ENCODE measurements at regions not wholly inside any gene's neighbourhood (a gene's known extent, or its start where the extent isn't known, plus 50 kb on each side); places are given as distances from the start of the nearest gene placed in this dataset.

DNA sequence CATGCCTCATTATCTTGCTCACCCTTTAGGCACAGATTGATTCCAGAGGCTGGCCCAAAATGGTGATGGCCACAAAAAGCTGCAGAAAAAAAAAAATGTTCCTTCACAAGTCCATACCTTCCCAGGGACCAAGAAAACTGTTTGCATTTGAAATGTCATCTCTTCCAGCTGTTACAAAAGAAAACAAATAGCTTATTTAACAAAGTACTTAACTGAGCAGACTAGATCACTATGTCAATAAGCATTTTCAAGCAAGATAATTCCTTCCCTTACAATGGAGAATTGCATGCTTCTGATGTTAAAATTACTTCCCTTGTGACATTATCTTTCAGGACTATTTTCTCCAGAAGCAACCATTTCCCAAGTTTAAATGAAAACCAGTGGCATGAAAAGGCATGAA lies 377.9 kb upstream of the KITLG start:
- ATAC-seq, result no peak
- DNase-seq (ENCODE audit: low spot score), result no peak

DNA sequence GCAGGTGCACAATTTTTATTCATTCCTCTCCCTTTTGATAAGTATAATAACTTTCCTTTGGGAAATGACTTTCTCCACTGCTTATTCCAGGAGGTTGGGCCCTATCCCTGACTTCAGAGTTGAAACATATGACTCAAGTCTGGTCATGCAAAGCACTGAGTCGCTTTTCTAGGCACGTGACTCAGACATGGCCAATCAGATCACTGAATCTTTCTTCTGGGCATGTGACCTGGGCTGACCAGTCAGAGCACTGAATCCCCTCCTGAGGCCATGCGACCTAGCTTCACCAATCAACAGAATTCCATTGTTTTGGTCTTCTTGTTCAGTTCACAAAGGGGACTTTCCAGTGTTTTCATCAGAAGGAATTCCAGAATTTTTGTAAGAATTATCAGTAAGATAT lies 377.1 kb upstream of the KITLG start:
- DNase-seq (ENCODE audit: low spot score), result no peak

DNA sequence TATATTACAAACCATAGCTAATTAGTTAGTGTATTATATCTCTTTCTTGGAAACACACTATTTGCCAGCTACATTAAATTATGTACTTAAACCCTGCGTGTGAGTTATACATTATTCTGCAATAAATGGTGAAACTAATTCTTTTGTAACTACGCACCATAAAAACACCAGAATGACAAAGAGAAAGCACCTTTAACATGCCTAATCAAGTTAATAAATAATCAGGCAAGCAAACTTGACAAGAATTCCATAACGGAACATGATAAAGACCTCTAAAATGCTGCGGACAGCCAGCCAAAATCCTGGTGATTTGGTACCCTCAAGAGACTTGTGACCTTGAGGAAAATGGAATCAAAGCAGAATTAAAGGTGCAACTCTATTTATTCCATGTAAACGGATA lies 375.3 kb upstream of the KITLG start:
- ATAC-seq, result no peak
- no peak for DNase-seq (ENCODE audit: low spot score)

More for the DNA sequence above, 377.1 kb upstream of the KITLG start:
- no peak for ATAC-seq

DNA sequence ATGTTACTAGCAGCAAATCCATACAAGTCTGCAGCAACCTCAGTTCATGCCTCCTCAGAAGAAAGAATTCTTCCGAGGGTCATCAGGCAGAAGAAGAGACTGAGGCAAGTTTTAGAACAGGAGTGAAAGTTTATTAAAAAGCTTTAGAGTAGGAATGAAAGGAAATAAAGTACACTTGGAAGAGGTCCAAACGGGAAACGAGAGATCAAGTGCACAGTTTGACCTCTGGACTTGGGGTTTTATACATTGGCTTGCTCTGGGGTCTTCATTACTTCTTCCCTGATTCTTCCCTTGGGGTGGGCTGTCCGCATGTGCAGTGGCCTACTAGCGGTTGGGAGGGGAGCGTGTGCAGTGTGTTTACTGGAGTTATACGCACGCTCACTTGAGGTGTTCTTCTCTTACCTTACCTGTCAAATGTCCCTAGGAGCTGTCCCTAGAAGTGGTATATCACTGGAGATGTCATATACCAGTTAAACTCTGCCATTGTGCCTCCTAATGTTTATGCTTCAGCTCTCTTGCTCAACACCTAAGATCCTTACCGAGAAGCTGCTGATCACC lies 372.8 kb upstream of the KITLG start:
- DNase-seq (ENCODE audit: low spot score), result no peak
- ATAC-seq, result no peak

DNA sequence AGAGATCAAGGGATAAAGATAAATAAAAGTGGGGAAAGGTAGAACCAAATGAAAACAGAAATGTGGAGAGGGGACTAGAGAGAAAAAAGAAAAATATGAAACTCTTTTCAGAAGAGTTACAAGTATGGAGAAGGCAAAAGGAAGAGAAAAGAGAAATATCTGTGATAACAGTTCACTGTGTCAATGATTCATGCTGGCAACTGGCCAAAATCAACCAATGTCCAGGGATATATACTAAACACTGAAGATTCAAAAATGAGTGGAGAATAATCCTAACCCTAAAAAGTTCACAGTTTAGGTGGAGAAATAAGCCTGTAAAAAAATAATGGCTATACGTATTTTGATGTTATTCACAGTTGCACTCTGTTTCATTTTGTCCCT lies 372.3 kb upstream of the KITLG start:
- ATAC-seq (no peak), DNase-seq (ENCODE audit: low spot score) (no peak)

DNA sequence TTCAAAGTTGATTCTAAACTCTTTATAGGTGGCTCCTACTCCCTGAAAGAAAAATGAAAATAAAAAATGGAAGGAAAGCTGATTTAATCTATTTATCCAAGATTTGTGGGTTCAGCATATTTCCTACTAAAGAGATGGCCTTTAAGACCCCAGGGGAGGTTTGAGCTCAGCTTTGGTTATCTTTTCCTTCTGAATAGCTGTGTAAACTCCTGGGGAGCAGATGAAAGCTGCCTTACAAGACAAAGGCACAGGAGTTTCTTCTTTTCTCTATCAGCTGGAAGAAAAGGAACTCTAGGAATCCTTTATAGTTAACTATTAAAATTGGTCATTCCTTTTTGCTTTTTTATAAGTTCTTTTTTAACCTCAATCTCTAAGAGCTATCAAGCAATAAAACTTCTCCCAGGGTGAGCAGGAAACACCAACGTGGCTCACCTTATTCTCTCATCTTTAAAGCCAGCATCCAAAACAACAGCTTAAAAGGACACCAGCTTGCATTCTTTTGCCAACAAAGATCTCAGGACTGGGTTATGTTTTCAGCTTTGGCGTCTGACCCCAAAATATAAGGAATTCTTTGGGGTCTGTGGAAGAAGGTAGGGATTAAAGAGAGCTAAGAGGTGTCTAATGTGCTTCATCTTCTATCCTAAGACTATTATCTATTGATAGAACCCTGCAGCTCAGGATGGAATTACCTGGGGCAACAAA lies 371.7 kb upstream of the KITLG start:
- ATAC-seq, result no peak
- no peak for DNase-seq (ENCODE audit: low spot score)

DNA sequence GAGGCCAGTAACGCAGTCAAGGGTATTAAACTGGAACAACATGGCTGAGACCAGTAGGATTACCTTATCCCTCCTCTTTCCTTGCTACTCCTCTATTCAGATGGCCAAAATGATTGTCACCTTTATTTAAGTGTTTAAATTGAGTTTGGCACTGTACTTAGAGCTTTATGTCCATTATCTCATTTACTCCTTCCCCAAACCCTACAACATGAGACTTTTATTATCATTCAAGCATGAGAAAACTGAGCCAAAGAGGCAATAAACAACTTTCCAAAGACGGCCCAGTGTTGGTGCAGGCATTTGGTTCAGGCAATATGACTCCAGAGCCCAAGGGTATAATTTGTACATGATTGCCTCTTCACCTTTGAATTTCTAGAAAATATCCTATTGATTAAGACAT lies 370.9 kb upstream of the KITLG start:
- no peak for ATAC-seq
- no peak for DNase-seq (ENCODE audit: low spot score)

DNA sequence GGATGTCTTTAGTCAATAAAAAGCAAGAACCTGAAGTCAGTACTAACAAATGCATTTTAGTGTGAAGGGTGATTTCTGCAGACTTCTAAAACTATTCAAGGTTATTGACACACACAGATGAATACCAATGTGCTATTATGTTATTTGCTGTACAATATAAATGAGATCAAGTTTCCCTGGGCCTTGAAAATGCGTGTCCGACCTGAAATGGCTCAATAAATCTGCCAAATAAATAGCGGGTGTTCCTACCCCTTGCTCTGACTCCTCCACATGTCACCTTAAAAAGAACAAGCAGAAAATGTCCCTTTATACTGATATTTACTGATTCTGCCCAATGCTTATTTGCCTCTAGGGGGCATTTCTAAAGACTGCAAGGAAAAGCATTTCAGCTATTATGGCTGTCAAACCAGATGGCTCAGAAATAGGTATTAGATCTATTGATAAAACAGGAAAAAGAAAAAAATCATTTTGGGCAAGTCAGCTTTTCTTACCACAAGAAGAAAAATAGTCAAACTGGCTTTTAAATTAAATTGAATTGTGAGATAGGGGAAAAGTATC lies 367.3 kb upstream of the KITLG start:
- DNase-seq (ENCODE audit: low spot score) (no peak), ATAC-seq (no peak)

DNA sequence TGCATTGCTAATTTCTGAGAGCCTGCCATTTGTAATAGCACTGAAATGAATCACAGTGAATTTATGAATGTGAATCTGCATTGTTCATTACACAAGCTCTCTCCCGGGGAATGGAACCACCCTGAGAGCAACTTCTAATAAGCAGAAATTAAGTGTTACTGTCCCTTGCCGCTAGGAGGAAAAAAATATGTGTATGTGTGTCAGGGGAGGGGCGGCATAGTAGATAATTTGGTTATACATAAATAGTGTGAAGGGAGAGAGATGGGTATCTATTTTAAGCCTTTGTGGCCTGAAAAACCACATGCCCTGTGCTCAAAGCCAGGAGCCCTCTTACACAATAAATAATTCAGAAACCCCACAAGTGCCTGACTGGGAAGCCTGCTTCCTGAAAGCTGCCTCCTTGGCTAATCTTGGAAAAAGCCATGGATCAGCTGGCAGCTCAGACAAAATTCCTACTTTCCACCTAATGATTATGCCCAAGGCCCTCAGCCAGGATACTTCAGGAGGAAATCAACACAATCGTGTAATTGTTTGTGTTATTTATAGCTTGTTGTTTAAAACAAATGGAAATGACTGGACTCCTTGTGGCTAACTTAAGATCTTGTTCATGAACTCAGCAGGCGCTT lies 366.2 kb upstream of the KITLG start:
- no peak for DNase-seq (ENCODE audit: low spot score)
- ATAC-seq, result no peak

DNA sequence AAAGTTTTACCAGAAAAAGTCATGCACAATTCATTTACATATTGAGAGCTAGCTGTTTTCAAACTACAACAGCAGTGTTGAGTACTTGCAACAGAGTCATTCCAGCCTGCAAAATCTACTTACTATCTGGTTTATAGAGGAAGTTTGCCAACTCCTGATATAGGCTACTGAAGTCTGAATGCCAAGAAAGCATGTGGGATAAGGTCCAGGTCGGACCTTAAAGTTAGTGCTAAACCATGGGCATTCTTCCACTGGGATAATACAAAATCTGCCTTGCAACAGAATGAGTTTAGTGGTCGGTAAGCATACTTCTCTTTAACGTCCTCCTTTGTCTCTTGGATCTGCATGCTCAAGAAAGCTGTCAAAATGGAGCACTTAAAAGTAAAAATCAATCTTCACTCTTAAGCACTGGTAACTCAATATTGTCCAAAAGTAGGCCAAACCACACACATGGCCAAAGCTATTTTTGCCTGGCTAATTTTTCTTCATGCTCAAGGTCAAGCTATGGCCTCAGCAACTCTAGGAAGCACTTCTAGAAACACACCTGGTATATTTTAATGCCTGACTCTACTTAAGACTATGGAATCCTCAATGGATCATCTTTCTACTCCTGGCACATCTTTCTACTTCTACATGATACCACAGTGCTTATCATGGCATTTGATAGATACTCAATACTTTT lies 364.9 kb upstream of the KITLG start:
- DNase-seq (ENCODE audit: low spot score) (no peak), ATAC-seq (no peak)

DNA sequence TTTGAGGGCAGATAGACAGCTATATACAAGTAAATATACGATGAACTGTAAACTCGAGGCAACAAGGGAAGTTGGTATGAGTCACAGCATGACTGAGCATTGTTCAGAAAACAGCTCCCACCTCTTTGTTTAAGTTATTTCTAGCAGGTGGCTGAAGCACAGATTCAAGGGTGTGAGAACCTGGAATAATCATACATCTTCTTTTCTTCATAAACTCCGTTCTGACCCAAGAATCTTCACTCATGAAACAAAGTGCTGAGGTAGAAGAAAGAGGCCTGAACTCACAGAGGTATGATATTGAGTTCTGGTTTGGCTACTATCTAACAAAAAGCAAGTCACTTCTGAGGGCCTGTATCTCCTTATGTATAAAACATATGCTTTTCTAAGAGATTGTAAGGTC lies 364.1 kb upstream of the KITLG start:
- DNase-seq (ENCODE audit: low spot score) (no peak), ATAC-seq (no peak)

DNA sequence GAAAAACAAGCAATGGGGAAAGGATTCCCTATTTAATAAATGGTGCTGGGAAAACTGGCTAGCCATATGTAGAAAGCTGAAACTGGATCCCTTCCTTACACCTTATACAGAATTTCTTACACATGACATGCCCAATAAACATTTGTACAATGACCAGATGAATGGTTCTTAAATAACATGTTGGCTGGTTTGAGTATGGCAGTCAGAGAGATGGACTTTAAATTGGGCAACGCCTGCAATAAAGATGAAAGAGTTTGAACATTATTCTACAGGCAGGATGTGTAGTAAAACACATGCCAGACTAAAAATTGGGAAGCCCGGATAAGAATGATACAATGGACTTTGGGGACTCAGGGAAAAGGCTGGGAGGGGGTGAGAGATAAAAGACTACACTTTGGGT lies 360.6 kb upstream of the KITLG start:
- ATAC-seq (no peak), DNase-seq (ENCODE audit: low spot score) (no peak)

DNA sequence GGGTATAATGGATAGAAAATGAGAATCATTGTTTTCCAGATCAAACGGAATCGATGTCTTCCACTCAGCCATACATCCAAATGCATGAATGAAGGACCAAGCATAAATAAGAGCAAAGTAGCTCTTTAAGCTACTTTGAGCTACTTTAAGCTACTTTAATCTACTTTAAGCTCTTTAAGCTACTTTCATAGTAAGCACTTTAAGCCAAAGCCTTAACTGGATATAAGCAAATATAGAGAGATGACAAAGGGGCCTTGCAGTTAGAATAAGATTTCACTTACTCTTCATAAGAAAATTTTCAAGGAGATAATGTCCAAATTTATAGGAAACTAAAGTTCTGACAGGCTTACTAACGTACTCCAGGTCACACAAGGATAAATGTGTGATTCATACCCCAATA lies 355.6 kb upstream of the KITLG start:
- DNase-seq (ENCODE audit: low spot score) (no peak), ATAC-seq (no peak)

DNA sequence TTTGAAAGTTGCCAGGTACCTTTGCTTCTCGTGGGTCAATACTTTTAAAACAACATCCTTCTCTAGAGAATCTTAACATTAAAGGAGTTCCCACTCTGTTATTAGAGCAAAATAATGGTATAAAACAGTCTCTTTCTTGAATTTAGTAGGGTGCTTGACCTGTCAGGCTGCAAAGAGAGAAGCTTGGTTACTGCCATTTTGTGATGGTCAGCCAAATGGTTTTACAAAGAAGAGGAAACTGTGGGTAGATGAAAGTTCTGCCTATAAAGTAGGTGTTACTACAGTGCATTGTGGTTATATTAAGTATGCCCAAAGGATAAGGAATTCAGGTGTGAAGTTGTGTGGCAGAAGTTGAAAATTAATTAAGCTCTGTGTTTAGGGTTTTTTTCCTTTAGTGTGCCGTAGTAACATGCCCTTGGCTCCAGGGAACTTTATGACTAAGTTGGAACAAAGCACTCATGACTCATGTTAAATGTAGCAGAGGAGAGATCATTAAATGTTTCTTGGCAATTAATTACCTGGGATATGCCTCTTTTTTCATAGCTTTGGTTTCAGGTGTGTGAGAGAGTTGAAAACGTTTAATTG lies 354.0 kb upstream of the KITLG start:
- DNase-seq (ENCODE audit: low spot score) (no peak), ATAC-seq (no peak)

DNA sequence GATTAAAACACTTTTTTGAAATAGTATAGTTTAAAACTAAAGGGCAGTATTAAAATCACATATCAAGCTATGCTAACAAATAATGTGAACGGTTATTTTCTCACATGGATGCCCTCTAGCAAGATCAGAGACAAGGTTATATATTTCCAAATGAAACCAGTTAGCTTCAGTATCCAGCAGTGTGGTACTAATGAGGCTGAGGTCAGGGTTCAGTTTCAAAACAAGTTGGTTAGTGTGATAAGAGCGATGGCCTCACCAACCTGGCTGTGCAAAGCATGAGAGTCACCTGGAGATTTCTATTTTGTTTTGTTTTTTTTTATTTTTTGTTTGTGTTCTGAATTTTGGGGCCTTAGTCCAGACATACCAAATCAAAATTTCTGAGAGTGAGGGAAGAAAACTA lies 352.2 kb upstream of the KITLG start:
- DNase-seq (ENCODE audit: low spot score) (no peak), ATAC-seq (peak; percentile 90)

DNA sequence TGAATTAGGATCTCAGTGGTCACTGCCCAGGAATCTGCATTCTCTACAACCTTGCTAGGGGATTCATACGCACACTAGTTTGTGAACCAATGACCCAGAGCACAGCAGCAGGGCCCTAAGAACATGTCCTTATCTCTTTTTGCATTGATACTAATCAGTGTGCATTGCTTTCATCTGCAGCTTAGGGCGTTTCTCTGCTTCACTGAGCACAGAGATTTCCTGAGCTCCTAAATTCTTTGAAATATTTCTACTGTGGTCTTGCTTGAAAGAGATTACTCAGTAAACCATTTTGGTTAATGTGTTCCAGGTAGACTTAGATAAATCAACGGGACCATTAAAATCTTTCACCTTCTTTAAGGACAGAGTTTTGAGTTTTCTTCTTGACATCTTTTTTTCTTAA lies 351.3 kb upstream of the KITLG start:
- ATAC-seq, result no peak
- DNase-seq (ENCODE audit: low spot score), result no peak

DNA sequence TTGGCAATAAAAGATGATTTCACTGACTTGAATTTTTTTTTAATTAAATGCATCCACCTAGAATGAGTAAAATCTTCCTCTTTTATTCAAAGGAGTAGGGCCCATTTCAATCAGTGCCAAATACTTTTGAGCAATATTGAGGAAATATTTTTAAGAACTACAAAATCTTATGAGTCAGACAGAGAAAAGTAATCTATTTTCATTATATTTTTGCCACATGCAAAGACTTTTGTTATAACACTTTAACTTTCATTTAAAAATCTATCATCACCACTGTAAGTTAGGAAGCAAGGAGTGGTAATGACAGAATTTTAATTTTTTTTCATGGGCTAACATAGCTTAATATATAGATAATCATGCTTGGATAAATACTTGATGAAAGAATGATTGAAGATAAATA lies 345.2 kb upstream of the KITLG start:
- DNase-seq (ENCODE audit: low spot score) (no peak), ATAC-seq (no peak)

DNA sequence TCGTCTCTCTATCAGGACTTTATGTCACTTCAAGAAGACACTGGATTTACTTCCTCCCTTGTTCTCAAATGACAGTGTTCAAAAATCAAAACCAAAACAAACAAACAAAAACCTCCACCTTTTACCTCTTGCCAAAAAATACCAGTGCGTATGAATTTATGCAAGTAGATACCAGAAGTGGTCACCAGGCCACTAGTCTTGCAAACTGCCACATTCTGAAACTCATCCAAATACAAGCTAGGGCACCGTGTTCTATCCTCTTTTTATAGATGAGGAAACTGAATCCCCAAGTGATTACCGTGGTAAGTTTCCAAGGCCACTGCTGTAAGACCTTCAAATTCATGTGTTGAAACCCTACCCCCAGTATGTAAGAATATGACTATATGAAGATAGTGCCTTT lies 343.9 kb upstream of the KITLG start:
- DNase-seq (ENCODE audit: low spot score) (no peak), ATAC-seq (no peak)

DNA sequence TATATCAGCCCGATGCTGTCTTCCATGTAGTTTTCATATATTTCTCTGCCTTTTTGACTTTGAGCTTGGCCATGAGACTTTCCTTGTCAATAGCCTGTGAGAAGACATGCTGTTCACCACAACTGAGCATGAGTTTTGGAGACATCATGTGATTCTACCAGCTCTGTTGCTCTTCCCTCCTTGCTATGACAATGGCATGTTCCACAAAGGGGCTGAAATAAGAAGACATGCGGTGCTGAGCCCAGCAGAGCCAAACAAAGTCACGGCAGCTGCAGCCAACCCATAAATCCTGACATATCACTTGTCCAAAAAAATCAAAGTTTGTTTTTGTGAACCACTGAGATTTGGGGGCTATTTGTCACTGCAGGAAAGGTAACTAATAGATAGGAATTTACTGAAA lies 343.4 kb upstream of the KITLG start:
- ATAC-seq, result no peak
- no peak for DNase-seq (ENCODE audit: low spot score)

DNA sequence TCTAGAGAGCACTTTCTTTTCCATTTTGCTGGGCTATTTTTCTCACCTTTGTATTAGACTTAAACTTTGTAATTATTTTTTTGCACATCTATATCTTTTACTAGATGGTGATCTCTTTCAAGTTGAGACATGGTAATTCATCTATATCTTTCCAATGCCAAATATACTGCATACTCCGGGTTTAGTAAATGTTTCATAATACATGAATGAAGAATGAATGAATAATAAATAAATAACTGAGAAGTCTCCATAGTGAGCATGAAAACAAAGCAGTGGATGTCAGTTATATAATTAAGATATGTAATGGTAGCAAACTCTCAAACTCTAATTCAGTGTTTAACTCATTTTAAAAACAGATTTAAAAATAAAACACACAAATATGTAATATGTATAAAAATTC lies 342.5 kb upstream of the KITLG start:
- ATAC-seq (no peak), DNase-seq (ENCODE audit: low spot score) (no peak)

DNA sequence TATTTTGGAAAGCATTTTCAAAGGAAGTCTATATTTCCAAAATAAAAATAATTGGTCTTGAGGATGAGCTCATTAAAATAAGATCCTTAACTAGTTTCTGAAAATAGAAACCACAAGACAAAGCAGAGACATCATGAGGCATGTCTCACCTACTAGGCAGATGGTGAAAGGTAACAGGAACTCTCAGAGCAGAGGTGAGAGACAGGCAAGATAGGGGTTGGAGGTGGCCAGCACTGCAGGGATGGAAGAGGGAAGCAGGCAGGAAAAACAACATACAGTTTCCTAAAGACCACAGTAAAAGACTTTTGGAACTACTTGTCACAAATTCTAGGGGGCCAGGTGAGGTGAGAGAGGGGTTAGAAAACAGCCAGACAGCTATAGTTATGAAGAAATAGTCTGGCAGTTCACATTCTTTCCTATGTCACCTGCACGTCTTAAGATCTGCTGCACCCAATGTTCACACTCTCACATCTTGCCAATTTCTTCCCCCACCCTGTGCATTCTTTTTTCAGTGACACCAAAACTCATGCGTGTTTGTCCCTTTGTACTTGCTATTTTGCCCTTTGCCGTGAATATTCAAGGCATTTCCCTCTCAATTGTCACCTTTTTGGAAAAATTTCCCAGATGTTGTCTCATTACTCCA lies 341.7 kb upstream of the KITLG start:
- ATAC-seq (no peak), DNase-seq (ENCODE audit: low spot score) (no peak)

Measured in left lobe of liver (tissue), 2 donors.